ENCODE measurements at regions not wholly inside any gene's neighbourhood (a gene's known extent, or its start where the extent isn't known, plus 50 kb on each side); places are given as distances from the start of the nearest gene placed in this dataset.

GRCh38 chr10:71042216-71042615, 153.9 kb upstream of the PCBD1 start:
- TF ChIP-seq EP300 (IDR thresholded peaks at IDR 0.05) = no peak
- no peak for TF ChIP-seq CTCF (IDR thresholded peaks at IDR 0.05)

Measured in ovary (tissue), 3 donors.